Endothelial cell of umbilical vein (primary cell): ENCODE measurements at regions not wholly inside any gene's neighbourhood (a gene's known extent, or its start where the extent isn't known, plus 50 kb on each side); places are given as distances from the start of the nearest gene placed in this dataset.

Experiments used
- CTCF ChIP-seq, 2 donors: IDR thresholded peaks; 1 replicate in 1 of 2; 2 replicates in 1 of 2; pipeline ENCODE4 v1.5.1; 2011; ENCODE audit warnings: low read length in 2 of 2, mild to moderate bottlenecking in 2 of 2, moderate library complexity in 2 of 2, control low read depth in 1 of 2, inconsistent platforms in 1 of 2, low read depth in 1 of 2; ENCODE audit not compliant: insufficient read depth in 1 of 2; ENCODE audit errors: extremely low read depth in 1 of 2
- EZH2 ChIP-seq: IDR thresholded peaks from 2 replicates; pipeline ENCODE4 v1.6.1; 2012; ENCODE audit warnings: borderline replicate concordance, low read depth, mild to moderate bottlenecking, moderate library complexity, low read length, inconsistent platforms; ENCODE audit not compliant: severe bottlenecking
- FOS ChIP-seq: IDR thresholded peaks from 2 replicates; pipeline ENCODE4 v1.6.1; 2011; ENCODE audit warnings: mild to moderate bottlenecking, low read length, moderate library complexity, borderline replicate concordance; ENCODE audit not compliant: insufficient read depth
- JUN ChIP-seq: IDR thresholded peaks from 2 replicates; pipeline ENCODE4 v1.6.1; 2011; ENCODE audit warnings: borderline replicate concordance, low read depth; ENCODE audit not compliant: insufficient read length, insufficient read depth
- MYC ChIP-seq: IDR thresholded peaks from one replicate; pipeline ENCODE4 v1.6.1; 2011; ENCODE audit warnings: mild to moderate bottlenecking, low read depth, low read length
- POLR2A ChIP-seq: IDR thresholded peaks from 2 replicates; pipeline ENCODE4 v1.6.1; 2012; ENCODE audit warnings: low read depth, mild to moderate bottlenecking, control low read depth, low read length
- POLR2AphosphoS5 ChIP-seq: IDR thresholded peaks from 2 replicates; pipeline ENCODE4 v1.6.1; 2012; ENCODE audit warnings: low read depth, mild to moderate bottlenecking, control low read depth, low read length, moderate library complexity; ENCODE audit not compliant: insufficient read depth

GRCh38 chr7:119783799-119784198, 489.2 kb upstream of the KCND2 start:
- no peak for TF ChIP-seq FOS
- TF ChIP-seq CTCF (IDR thresholded peaks at IDR 0.05; ENCODE audit: extremely low read depth in 1 of 2, insufficient read depth in 1 of 2, low read depth in 1 of 2, low read length in 2 of 2), result no peak
- no peak for TF ChIP-seq JUN
- no peak for TF ChIP-seq EZH2
- TF ChIP-seq POLR2A, result no peak
- TF ChIP-seq POLR2AphosphoS5, result no peak
- no peak for TF ChIP-seq MYC
